Endothelial cell of umbilical vein (primary cell): ENCODE measurements at regions not wholly inside any gene's neighbourhood (a gene's known extent, or its start where the extent isn't known, plus 50 kb on each side); places are given as distances from the start of the nearest gene placed in this dataset.

Experiments used
- BruUV-seq: library from RNA; stranded (reverse); fragments of 400-500 nt; replicated peaks from 2 replicates; lab custom pipeline; 2021; lab: Mats Ljungman, UMichigan
- CTCF ChIA-PET: fragments of 300-600, 350-600 bp; sonication (Branson Sonifier 250); formaldehyde crosslinking; loops from one replicate; lab custom pipeline; 2021; ENCODE audit warnings: antibody characterized with exemption, inconsistent platforms; lab: Charles Lee
- POLR2A ChIA-PET: fragments of 300-600, 350-600 bp; sonication (Branson Sonifier 250); formaldehyde crosslinking; loops from one replicate; lab custom pipeline; 2021; ENCODE audit warnings: antibody characterized with exemption, inconsistent platforms; lab: Charles Lee
- DNase-seq: peaks from one replicate; pipeline ENCODE4 v3.0.0-alpha.2; 2011; ENCODE audit warnings: low read depth, low spot score
- FAIRE-seq: peaks from 2 replicates; lab custom pipeline; 2011; peaks lifted over from hg19 to GRCh38; lab: Jason Lieb, UNC
- H2AFZ ChIP-seq: 2 replicates; pipeline ENCODE4 v1.6.0; 2012; ENCODE audit warnings: low read depth, low read length, control low read depth, inconsistent platforms
- H3K27ac ChIP-seq: 2 replicates; pipeline ENCODE4 v1.5.1; 2011; ENCODE audit warnings: low read depth, mild to moderate bottlenecking, control low read depth, low read length, moderate library complexity; ENCODE audit not compliant: insufficient read depth
- H3K27me3 ChIP-seq, 2 experiments: 2 replicates each; pipeline versions ENCODE4 v1.6.0 to v1.6.1; 2011; ENCODE audit warnings: low read length in 2 of 2, mixed read lengths in 1 of 2; ENCODE audit not compliant: control insufficient read depth in 2 of 2, insufficient read depth in 2 of 2
- H3K36me3 ChIP-seq, 2 experiments: 2 replicates in 1 of 2; 3 replicates in 1 of 2; pipeline ENCODE4 v1.5.1; 2011; ENCODE audit warnings: low read length in 2 of 2, mild to moderate bottlenecking in 1 of 2, moderate library complexity in 1 of 2; ENCODE audit not compliant: control insufficient read depth in 2 of 2, insufficient read depth in 2 of 2; ENCODE audit errors: extremely low read depth in 1 of 2
- H3K4me1 ChIP-seq: 3 replicates; pipeline ENCODE4 v1.5.1; 2011; ENCODE audit warnings: mild to moderate bottlenecking, low read length; ENCODE audit not compliant: control insufficient read depth, insufficient read depth; ENCODE audit errors: extremely low read depth
- H3K4me2 ChIP-seq: 2 replicates; pipeline ENCODE4 v1.6.1; 2011; ENCODE audit warnings: low read length, control low read depth, mixed read lengths; ENCODE audit not compliant: insufficient read depth
- H3K4me3 ChIP-seq, 3 experiments: fragments of 200-600 bp in 1 of 3; sonication (generic), shearing (Covaris generic) in 1 of 3; replicated peaks in 1 of 3; 2 replicates each; pipeline ENCODE4 v1.5.1; 2011 to 2016; ENCODE audit warnings: control low read depth in 3 of 3, low read length in 3 of 3, mild to moderate bottlenecking in 2 of 3, inconsistent platforms in 1 of 3, low read depth in 1 of 3, moderate library complexity in 1 of 3; ENCODE audit not compliant: insufficient read depth in 1 of 3
- H3K79me2 ChIP-seq: 2 replicates; pipeline ENCODE4 v1.6.0; 2012; ENCODE audit warnings: low read length, inconsistent platforms; ENCODE audit not compliant: control insufficient read depth, insufficient read depth
- H3K9ac ChIP-seq: replicated peaks from 2 replicates; pipeline ENCODE3; 2011; ENCODE audit warnings: low read length, control low read depth; ENCODE audit not compliant: insufficient read depth; ENCODE audit errors: extremely low read depth
- H3K9me1 ChIP-seq: replicated peaks from 3 replicates; pipeline ENCODE4 v1.6.0; 2011; ENCODE audit warnings: mild to moderate bottlenecking, low read length; ENCODE audit not compliant: control insufficient read depth, insufficient read depth; ENCODE audit errors: extremely low read depth
- H3K9me3 ChIP-seq: replicated peaks from 2 replicates; pipeline ENCODE4 v1.5.1; 2012; ENCODE audit warnings: low read length, inconsistent platforms; ENCODE audit not compliant: control insufficient read depth, insufficient read depth
- H4K20me1 ChIP-seq: replicated peaks from 2 replicates; pipeline ENCODE3; 2011; ENCODE audit warnings: mild to moderate bottlenecking, low read length; ENCODE audit not compliant: control insufficient read depth, insufficient read depth; ENCODE audit errors: extremely low read depth
- EZH2 ChIP-seq: IDR thresholded peaks from 2 replicates; pipeline ENCODE4 v1.6.1; 2012; ENCODE audit warnings: borderline replicate concordance, low read depth, mild to moderate bottlenecking, moderate library complexity, low read length, inconsistent platforms; ENCODE audit not compliant: severe bottlenecking
- FOS ChIP-seq: IDR thresholded peaks from 2 replicates; pipeline ENCODE4 v1.6.1; 2011; ENCODE audit warnings: mild to moderate bottlenecking, low read length, moderate library complexity, borderline replicate concordance; ENCODE audit not compliant: insufficient read depth
- GATA2 ChIP-seq: IDR thresholded peaks from 2 replicates; pipeline ENCODE4 v1.7.0; 2011; ENCODE audit warnings: low read depth, mild to moderate bottlenecking, moderate library complexity, mixed read lengths, low read length; ENCODE audit not compliant: insufficient read length, insufficient read depth
- JUN ChIP-seq: IDR thresholded peaks from 2 replicates; pipeline ENCODE4 v1.6.1; 2011; ENCODE audit warnings: borderline replicate concordance, low read depth; ENCODE audit not compliant: insufficient read length, insufficient read depth
- MYC ChIP-seq: IDR thresholded peaks from one replicate; pipeline ENCODE4 v1.6.1; 2011; ENCODE audit warnings: mild to moderate bottlenecking, low read depth, low read length
- POLR2A ChIP-seq: IDR thresholded peaks from 2 replicates; pipeline ENCODE4 v1.6.1; 2012; ENCODE audit warnings: low read depth, mild to moderate bottlenecking, control low read depth, low read length
- POLR2AphosphoS5 ChIP-seq: IDR thresholded peaks from 2 replicates; pipeline ENCODE4 v1.6.1; 2012; ENCODE audit warnings: low read depth, mild to moderate bottlenecking, control low read depth, low read length, moderate library complexity; ENCODE audit not compliant: insufficient read depth
- dilution Hi-C: fragments of 300-500 bp; cut with MboI; formaldehyde crosslinking; loops from one replicate; pipeline ENCODE4 v1.15.0; 2019; ENCODE audit warnings: low sequenced_read_pairs; ENCODE audit not compliant: extremely low pct_ligation_motif_present
- intact Hi-C: fragments of 100-400 bp; cut with micrococcal nuclease; formaldehyde crosslinking; loops from one replicate; pipeline ENCODE4 v1.10.0; 2022
- TF ChIP-seq, protein P1 (sequence below), 2 donors: IDR thresholded peaks; 1 replicate in 1 of 2; 2 replicates in 1 of 2; pipeline ENCODE4 v1.5.1; 2011; ENCODE audit warnings: low read length in 2 of 2, mild to moderate bottlenecking in 2 of 2, moderate library complexity in 2 of 2, control low read depth in 1 of 2, inconsistent platforms in 1 of 2, low read depth in 1 of 2; ENCODE audit not compliant: insufficient read depth in 1 of 2; ENCODE audit errors: extremely low read depth in 1 of 2
- TF ChIP-seq, protein P2 (sequence below): IDR thresholded peaks from 2 replicates; pipeline ENCODE4 v1.6.1; 2011; ENCODE audit not compliant: insufficient read depth, insufficient read length

DNA sequence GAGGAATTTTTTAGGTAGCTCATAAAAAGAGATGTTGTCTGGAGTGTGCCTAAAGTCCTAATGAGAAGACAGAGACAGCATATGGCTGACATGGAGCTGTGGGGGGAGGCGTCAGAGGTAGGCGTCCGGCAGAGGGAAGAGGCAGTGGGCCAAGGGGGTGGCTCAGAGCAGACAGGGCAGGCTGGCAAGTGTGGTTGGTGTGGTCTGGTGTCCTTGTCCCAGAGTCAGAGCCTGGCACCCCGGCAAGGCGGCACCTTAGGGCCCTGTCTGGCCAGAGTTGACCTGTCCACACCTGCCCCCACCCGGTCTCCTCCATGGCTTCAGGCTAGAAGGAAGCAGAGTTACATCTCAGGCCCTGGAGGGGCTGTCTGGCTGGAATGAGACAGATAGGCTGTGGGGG, 220.3 kb upstream of the ZNF32 start:
- Histone ChIP-seq H3K79me2 (no peaks in the 10 kb centered on the region), H3K4me2 (no peak overlapping the region), H3K4me1 (peaks cover 26% of the 10 kb centered on the region), H3K27me3 (no peaks in the 10 kb centered on the region), H3K9ac (no peak overlapping the region), H2AFZ (peak overlapping the region; percentile 50), H4K20me1 (no peaks in the 10 kb centered on the region), H3K9me1 (no peaks in the 10 kb centered on the region), H3K36me3 (no peaks in the 10 kb centered on the region), H3K4me3 (no peak overlapping the region), H3K27ac (peak overlapping the region; percentile 35), H3K9me3 (no peaks in the 10 kb centered on the region)
- intact Hi-C loops (no loop called here), dilution Hi-C loops (no loop called here)
- ChIA-PET POLR2A (no interaction called here), CTCF (interaction anchor here (2.7 to 3.8 kb wide), 2 partner anchors 24 to 179 kb away, joined by 7 to 25 read pairs; no protein-coding TSS in a partner anchor)
- DNase-seq, result no peak
- no peak for FAIRE-seq
- TF ChIP-seq POLR2AphosphoS5 (no peak), MYC (no peak), EZH2 (no peak), FOS (no peak), JUN (no peak), GATA2 (no peak), POLR2A (no peak)
- TF ChIP-seq, protein P1, sequence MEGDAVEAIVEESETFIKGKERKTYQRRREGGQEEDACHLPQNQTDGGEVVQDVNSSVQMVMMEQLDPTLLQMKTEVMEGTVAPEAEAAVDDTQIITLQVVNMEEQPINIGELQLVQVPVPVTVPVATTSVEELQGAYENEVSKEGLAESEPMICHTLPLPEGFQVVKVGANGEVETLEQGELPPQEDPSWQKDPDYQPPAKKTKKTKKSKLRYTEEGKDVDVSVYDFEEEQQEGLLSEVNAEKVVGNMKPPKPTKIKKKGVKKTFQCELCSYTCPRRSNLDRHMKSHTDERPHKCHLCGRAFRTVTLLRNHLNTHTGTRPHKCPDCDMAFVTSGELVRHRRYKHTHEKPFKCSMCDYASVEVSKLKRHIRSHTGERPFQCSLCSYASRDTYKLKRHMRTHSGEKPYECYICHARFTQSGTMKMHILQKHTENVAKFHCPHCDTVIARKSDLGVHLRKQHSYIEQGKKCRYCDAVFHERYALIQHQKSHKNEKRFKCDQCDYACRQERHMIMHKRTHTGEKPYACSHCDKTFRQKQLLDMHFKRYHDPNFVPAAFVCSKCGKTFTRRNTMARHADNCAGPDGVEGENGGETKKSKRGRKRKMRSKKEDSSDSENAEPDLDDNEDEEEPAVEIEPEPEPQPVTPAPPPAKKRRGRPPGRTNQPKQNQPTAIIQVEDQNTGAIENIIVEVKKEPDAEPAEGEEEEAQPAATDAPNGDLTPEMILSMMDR (IDR thresholded peaks at IDR 0.05; ENCODE audit: extremely low read depth in 1 of 2, insufficient read depth in 1 of 2, low read depth in 1 of 2, low read length in 2 of 2), result no peak
- TF ChIP-seq, protein P2, sequence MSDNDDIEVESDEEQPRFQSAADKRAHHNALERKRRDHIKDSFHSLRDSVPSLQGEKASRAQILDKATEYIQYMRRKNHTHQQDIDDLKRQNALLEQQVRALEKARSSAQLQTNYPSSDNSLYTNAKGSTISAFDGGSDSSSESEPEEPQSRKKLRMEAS, result no peak
- no TSS peak for BruUV-seq
